ENCODE measurements at regions not wholly inside any gene's neighbourhood (a gene's known extent, or its start where the extent isn't known, plus 50 kb on each side); places are given as distances from the start of the nearest gene placed in this dataset.

GRCh38 chrX:1006156-1006730, 206.2 kb downstream of the CRLF2 start:
- H3K36me3 ChIP-seq (ENCODE audit: control insufficient read depth in 2 of 4, insufficient read depth in 4 of 4, low read length in 3 of 4) = no peaks in the 10 kb centered on the region; a peak in 2 of 8 replicates
- no peaks in the 10 kb centered on the region for H3K79me2 ChIP-seq (ENCODE audit: control insufficient read depth in 1 of 2, insufficient read depth in 2 of 2, low read length in 2 of 2)
- WGBS, 2 experiments (ENCODE audit: extremely low coverage in 1 of 2, insufficient coverage in 1 of 2, insufficient read length in 1 of 2, insufficient replicate concordance in 2 of 2, low coverage in 1 of 2, low lambda C conversion rate in 2 of 2, missing lambda C conversion rate in 1 of 2) = 94% methylated on average over 20 of the region's 20 CpGs; no CpG with 5 or more reads in 1 of the 2 experiments
- H3K4me2 ChIP-seq (ENCODE audit: insufficient read depth in 1 of 2, low read depth in 2 of 2, low read length in 2 of 2) = no peak overlapping the region
- no peaks in the 10 kb centered on the region for H3K23me2 ChIP-seq (ENCODE audit: low read depth, low read length)
- no peak for DNase-seq (ENCODE audit: low read depth in 1 of 2, low spot score in 2 of 2)
- H4K5ac ChIP-seq (ENCODE audit: insufficient read length, low read depth, low read length) = no peak overlapping the region
- no peaks in the 10 kb centered on the region for H3K4me1 ChIP-seq (replicated peaks in 1 of 4; ENCODE audit: control insufficient read depth in 3 of 4, insufficient read depth in 4 of 4, low read length in 3 of 4)
- no peak overlapping the region for H3K9ac ChIP-seq (replicated peaks in 1 of 4; ENCODE audit: extremely low read depth in 1 of 4, low read depth in 3 of 4, low read length in 3 of 4)
- H2BK15ac ChIP-seq (ENCODE audit: low read length) = no peak overlapping the region
- no peak overlapping the region for H4K91ac ChIP-seq (replicated peaks; ENCODE audit: insufficient read length, low read length)
- H2BK12ac ChIP-seq (ENCODE audit: low read depth, low read length) = no peak overlapping the region
- H3K14ac ChIP-seq (ENCODE audit: insufficient read length) = no peak overlapping the region
- ChIA-PET CTCF (ENCODE audit: partially characterized antibody) (no interaction called here), POLR2A (ENCODE audit: partially characterized antibody) (no interaction called here)
- no peak overlapping the region for H2AK5ac ChIP-seq (ENCODE audit: low read depth, low read length)
- no peaks in the 10 kb centered on the region for H3K9me3 ChIP-seq (ENCODE audit: insufficient read depth in 2 of 2, low read depth in 1 of 2, low read length in 1 of 2)
- H3K27ac ChIP-seq (ENCODE audit: low read depth, low read length) = no peak overlapping the region
- no peaks in the 10 kb centered on the region for H3K79me1 ChIP-seq (ENCODE audit: low read depth, low read length)
- no peak overlapping the region for H3K4me3 ChIP-seq (ENCODE audit: extremely low read depth in 1 of 4, insufficient read depth in 2 of 4, low read depth in 3 of 4, low read length in 4 of 4)
- no peak overlapping the region for H2AFZ ChIP-seq (ENCODE audit: low read length)
- no peak overlapping the region for H2BK20ac ChIP-seq (ENCODE audit: low read length)
- H4K8ac ChIP-seq (ENCODE audit: extremely low read depth, insufficient read depth, low read length) = no peak overlapping the region
- no peaks in the 10 kb centered on the region for H3K27me3 ChIP-seq (replicated peaks in 1 of 4; ENCODE audit: control insufficient read depth in 3 of 4, extremely low read depth in 1 of 4, insufficient read depth in 3 of 4, low read length in 3 of 4)
- no peak overlapping the region for H2BK120ac ChIP-seq (replicated peaks; ENCODE audit: low read depth, low read length)
- H3K4ac ChIP-seq (replicated peaks; ENCODE audit: insufficient read length, low read depth, low read length) = no peak overlapping the region
- no peak overlapping the region for H3K18ac ChIP-seq (ENCODE audit: extremely low read depth, low read length)
- no peak overlapping the region for H3K56ac ChIP-seq (replicated peaks; ENCODE audit: insufficient read length, low read depth, low read length)
- no peak overlapping the region for H3K23ac ChIP-seq (ENCODE audit: insufficient read length)
- no peak for TF ChIP-seq BRCA1 (IDR thresholded peaks at IDR 0.05; ENCODE audit: low read depth, low read length)
- TF ChIP-seq RAD21 (IDR thresholded peaks at IDR 0.05 in 1 of 2, conservative IDR thresholded peaks at IDR 0.05 in 1 of 2; ENCODE audit: low read depth in 2 of 2, low read length in 2 of 2) = no peak
- no peak for TF ChIP-seq POU5F1 (IDR thresholded peaks at IDR 0.05; ENCODE audit: low read depth, low read length)
- TF ChIP-seq JUN (IDR thresholded peaks at IDR 0.05; ENCODE audit: low read depth, low read length) = no peak
- TF ChIP-seq GTF2F1 (IDR thresholded peaks at IDR 0.05; ENCODE audit: borderline replicate concordance, low read depth, low read length) = no peak
- TF ChIP-seq KDM5A (IDR thresholded peaks at IDR 0.05; ENCODE audit: low read length) = no peak
- TF ChIP-seq NANOG (IDR thresholded peaks at IDR 0.05; ENCODE audit: insufficient read depth, low read depth, low read length, poor library complexity, severe bottlenecking) = no peak
- no peak for TF ChIP-seq POLR2A (IDR thresholded peaks at IDR 0.05; ENCODE audit: control extremely low read depth in 1 of 2, low read depth in 2 of 2, low read length in 2 of 2)
- TF ChIP-seq ASH2L (IDR thresholded peaks at IDR 0.05; ENCODE audit: low read length) = no peak
- TF ChIP-seq CTBP2 (IDR thresholded peaks at IDR 0.05; ENCODE audit: borderline replicate concordance, insufficient read depth, insufficient read length, low read length) = no peak
- TF ChIP-seq KDM4A (IDR thresholded peaks at IDR 0.05; ENCODE audit: low read depth, low read length, severe bottlenecking) = no peak
- TF ChIP-seq TBP (IDR thresholded peaks at IDR 0.05; ENCODE audit: low read depth, low read length) = no peak
- no peak for TF ChIP-seq SUZ12 (IDR thresholded peaks at IDR 0.05; ENCODE audit: low read length)
- H2BK5ac ChIP-seq (ENCODE audit: low read depth, low read length) = no peak overlapping the region
- no peaks in the 10 kb centered on the region for H4K20me1 ChIP-seq (replicated peaks in 1 of 2; ENCODE audit: control insufficient read depth in 1 of 2, insufficient read depth in 2 of 2, low read length in 2 of 2)
- no peak for FAIRE-seq

All from H1 (cell line).